ENCODE measurements at regions not wholly inside any gene's neighbourhood (a gene's known extent, or its start where the extent isn't known, plus 50 kb on each side); places are given as distances from the start of the nearest gene placed in this dataset.

DNA sequence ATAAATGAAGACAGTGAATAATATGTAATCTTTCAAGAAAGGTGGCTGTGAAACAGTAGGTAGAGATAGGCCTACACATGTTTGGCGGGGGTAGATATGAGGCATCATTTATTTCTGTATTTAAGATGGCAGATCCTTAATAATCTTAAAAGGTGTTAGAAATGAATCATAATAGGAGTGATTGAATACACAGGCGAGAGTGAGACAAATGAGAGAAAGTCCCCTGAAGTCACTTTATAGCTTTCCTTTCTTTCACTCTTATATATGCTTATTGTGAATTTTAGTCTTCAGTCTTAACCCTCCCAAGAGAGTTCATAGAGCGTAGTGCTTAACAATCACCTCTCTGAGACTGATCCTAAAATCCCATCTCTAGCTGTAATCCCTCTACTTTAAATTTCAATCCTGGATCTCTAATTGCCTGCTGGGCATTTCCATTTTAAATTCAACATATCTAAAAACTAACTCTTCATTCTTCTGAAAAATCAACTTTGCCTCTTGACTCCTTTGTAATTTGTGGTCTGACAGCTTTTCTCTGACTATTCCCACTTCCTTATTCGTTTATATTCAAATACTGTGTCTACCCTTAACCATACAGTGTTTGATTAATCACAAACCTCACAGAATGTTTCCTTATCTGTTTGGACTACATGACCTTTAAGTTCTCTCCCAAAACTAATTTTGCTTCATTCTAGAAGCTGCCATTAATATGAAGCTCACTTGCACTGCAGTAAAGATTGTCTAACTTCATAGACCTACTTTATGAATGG lies 463.7 kb upstream of the FSIP2 start:
- TF ChIP-seq EZH2 (IDR thresholded peaks at IDR 0.05) (no peak), POLR2AphosphoS5 (IDR thresholded peaks at IDR 0.05; ENCODE audit: borderline replicate concordance, low read depth, low read length) (no peak), FOXP2 (optimal IDR thresholded peaks at IDR 0.05; ENCODE audit: control extremely low read depth, extremely low read length, insufficient read depth) (no peak)

Measured in SK-N-MC (cell line).